Esophagus squamous epithelium (tissue), 4 donors: ENCODE measurements at regions not wholly inside any gene's neighbourhood (a gene's known extent, or its start where the extent isn't known, plus 50 kb on each side); places are given as distances from the start of the nearest gene placed in this dataset.

Experiments used
- CTCF ChIP-seq, 6 experiments: fragments of 450-650 bp in 4 of 6; fragments of 200-600 bp in 2 of 6; sonication (generic) in 2 of 6; IDR thresholded peaks; one replicate each; pipeline ENCODE4 v1.5.1; 2016 to 2019; ENCODE audit warnings: antibody characterized with exemption in 6 of 6, mild to moderate bottlenecking in 4 of 6, moderate library complexity in 4 of 6
- POLR2A ChIP-seq, 4 donors: fragments of 450-650 bp; IDR thresholded peaks; one replicate each; pipeline ENCODE4 v1.6.1; 2017; ENCODE audit warnings: antibody characterized with exemption in 4 of 4, mild to moderate bottlenecking in 4 of 4, moderate library complexity in 3 of 4

- TF ChIP-seq CTCF (IDR thresholded peaks at IDR 0.05), result no peak
- TF ChIP-seq POLR2A (IDR thresholded peaks at IDR 0.05), result no peak
These were observed 64.6 kb upstream of the OGFRL1 start for GRCh38 chr6:71224011-71224410.
